ENCODE measurements at regions not wholly inside any gene's neighbourhood (a gene's known extent, or its start where the extent isn't known, plus 50 kb on each side); places are given as distances from the start of the nearest gene placed in this dataset.

- Histone ChIP-seq H3K36me3 (ENCODE audit: insufficient read depth, low read length) (no peaks in the 10 kb centered on the region), H3K4me3 (ENCODE audit: low read length) (no peak overlapping the region), H3K9me3 (ENCODE audit: control insufficient read depth in 1 of 2, insufficient read depth in 1 of 2, low read length in 2 of 2) (peaks cover 5 to 12% of the 10 kb centered on the region in 2 experiments), H3K27me3 (ENCODE audit: control insufficient read depth in 1 of 2, insufficient read depth in 2 of 2, low read length in 2 of 2) (no peaks in the 10 kb centered on the region), H3K4me1 (ENCODE audit: insufficient read depth, low read length) (no peaks in the 10 kb centered on the region), H3K27ac (ENCODE audit: low read depth in 1 of 2, low read length in 2 of 2) (no peak overlapping the region)
- no peak for DNase-seq
- Mint-ChIP-seq H3K4me1 (ENCODE audit: low read depth) (no peaks in the 10 kb centered on the region), H3K27me3 (peaks cover 5% of the 10 kb centered on the region), H3K9me3 (peaks cover 2% of the 10 kb centered on the region), H3K27ac (no peak overlapping the region), H3K36me3 (ENCODE audit: low read depth) (no peaks in the 10 kb centered on the region), H3K4me3 (no peak overlapping the region)
- POLR2A ChIA-PET, result no interaction called here
- CTCF ChIA-PET, result no interaction called here
- ATAC-seq (ENCODE audit: poor library complexity), result no peak
- TF ChIP-seq, protein P1, sequence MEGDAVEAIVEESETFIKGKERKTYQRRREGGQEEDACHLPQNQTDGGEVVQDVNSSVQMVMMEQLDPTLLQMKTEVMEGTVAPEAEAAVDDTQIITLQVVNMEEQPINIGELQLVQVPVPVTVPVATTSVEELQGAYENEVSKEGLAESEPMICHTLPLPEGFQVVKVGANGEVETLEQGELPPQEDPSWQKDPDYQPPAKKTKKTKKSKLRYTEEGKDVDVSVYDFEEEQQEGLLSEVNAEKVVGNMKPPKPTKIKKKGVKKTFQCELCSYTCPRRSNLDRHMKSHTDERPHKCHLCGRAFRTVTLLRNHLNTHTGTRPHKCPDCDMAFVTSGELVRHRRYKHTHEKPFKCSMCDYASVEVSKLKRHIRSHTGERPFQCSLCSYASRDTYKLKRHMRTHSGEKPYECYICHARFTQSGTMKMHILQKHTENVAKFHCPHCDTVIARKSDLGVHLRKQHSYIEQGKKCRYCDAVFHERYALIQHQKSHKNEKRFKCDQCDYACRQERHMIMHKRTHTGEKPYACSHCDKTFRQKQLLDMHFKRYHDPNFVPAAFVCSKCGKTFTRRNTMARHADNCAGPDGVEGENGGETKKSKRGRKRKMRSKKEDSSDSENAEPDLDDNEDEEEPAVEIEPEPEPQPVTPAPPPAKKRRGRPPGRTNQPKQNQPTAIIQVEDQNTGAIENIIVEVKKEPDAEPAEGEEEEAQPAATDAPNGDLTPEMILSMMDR (IDR thresholded peaks at IDR 0.05), result no peak
- intact Hi-C loops (cut with DNase I, micrococcal nuclease), result no loop called here
Measured at GRCh38 chr18:10232062-10232461, 222.4 kb upstream of the APCDD1 start.

DNA sequence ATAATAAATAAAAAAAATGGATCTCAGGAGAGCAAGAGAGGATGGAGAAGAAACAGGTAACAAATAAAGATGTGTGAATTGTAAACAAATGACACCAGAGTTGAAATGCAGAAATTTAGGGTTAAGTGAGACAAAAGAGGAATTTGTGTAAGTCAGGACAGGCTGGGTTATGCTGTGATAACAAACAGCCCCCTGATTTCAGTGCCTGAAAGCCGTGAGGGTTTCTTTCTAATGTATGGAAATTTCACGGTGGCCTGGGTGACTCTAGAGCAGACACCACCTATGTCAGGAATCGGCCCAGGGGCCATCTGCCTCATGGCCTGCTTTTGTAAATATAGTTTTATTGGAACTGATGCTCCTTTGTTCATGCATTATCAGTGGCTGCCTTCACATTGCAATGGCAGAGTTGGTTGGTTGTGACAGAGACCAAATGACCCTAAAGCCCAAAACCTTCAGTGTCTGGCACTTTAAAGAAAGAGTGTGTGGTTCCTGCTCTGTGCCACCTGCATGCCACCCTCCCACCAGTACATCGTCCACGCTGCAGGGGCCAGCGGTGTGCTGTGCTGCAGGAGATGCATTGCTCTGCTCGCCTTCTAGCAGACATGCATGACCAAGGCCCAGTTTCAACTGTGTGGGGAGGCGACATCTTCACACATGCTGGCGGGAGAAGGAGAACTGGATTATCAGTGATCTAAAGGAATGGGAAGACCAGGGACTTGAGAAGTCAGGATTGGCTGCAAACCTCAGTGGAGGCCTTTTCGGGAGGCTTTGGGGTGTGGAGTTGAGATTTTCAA is 221.2 kb upstream of the APCDD1 start:
- ATAC-seq (ENCODE audit: poor library complexity) (no peak), DNase-seq (no peak)
- Mint-ChIP-seq H3K4me3 (no peak overlapping the region), H3K9me3 (peaks cover 2% of the 10 kb centered on the region), H3K36me3 (ENCODE audit: low read depth) (no peaks in the 10 kb centered on the region), H3K27me3 (peaks cover 5% of the 10 kb centered on the region), H3K4me1 (ENCODE audit: low read depth) (no peaks in the 10 kb centered on the region), H3K27ac (no peak overlapping the region)
- ChIA-PET CTCF (no interaction called here), POLR2A (no interaction called here)
- H3K9me3 ChIP-seq (ENCODE audit: control insufficient read depth in 1 of 2, insufficient read depth in 1 of 2, low read length in 2 of 2), result peaks cover 5 to 12% of the 10 kb centered on the region in 2 experiments
- intact Hi-C loops (cut with DNase I, micrococcal nuclease), result no loop called here
- H3K27me3 ChIP-seq (ENCODE audit: control insufficient read depth in 1 of 2, insufficient read depth in 2 of 2, low read length in 2 of 2), result no peaks in the 10 kb centered on the region
- TF ChIP-seq, protein P1 (IDR thresholded peaks at IDR 0.05), result no peak
- H3K4me1 ChIP-seq (ENCODE audit: insufficient read depth, low read length), result no peaks in the 10 kb centered on the region
- H3K36me3 ChIP-seq (ENCODE audit: insufficient read depth, low read length), result no peaks in the 10 kb centered on the region
- no peak overlapping the region for H3K4me3 ChIP-seq (ENCODE audit: low read length)
- H3K27ac ChIP-seq (ENCODE audit: low read depth in 1 of 2, low read length in 2 of 2), result no peak overlapping the region

DNA sequence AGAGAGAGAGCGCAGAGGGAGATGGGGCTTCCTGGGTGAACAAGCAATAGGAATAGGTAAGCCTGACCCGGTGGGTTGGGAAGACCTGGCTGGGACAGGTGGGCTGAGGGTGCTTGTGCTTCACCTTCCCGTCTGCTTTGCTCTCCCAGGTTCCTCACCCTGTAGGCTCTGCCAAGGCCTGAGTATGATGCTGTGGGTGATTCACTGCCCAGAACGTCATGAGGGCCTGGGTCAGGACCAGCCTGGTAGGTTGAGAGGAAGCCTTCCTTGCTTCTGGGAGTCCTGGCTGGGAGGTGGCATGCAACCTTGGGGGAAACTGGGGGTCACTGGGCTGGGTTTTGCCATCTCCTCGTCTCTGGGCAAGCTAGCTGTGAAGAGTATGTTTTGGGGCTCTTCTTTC is 220.2 kb upstream of the APCDD1 start:
- H3K27ac Mint-ChIP-seq, result no peak overlapping the region
- no peak overlapping the region for H3K4me3 ChIP-seq (ENCODE audit: low read length)
- ChIA-PET CTCF (no interaction called here), POLR2A (no interaction called here)
- H3K27ac ChIP-seq (ENCODE audit: low read depth in 1 of 2, low read length in 2 of 2), result no peak overlapping the region
- no peaks in the 10 kb centered on the region for H3K36me3 ChIP-seq (ENCODE audit: insufficient read depth, low read length)
- no peaks in the 10 kb centered on the region for H3K4me1 ChIP-seq (ENCODE audit: insufficient read depth, low read length)
- ATAC-seq (ENCODE audit: poor library complexity) (no peak), DNase-seq (no peak)
- no peaks in the 10 kb centered on the region for H3K36me3 Mint-ChIP-seq (ENCODE audit: low read depth)
- TF ChIP-seq, protein P1 (IDR thresholded peaks at IDR 0.05), result no peak
- intact Hi-C loops (cut with DNase I, micrococcal nuclease), result no loop called here
- H3K4me1 Mint-ChIP-seq (ENCODE audit: low read depth), result no peaks in the 10 kb centered on the region
- peaks cover 5 to 12% of the 10 kb centered on the region in 2 experiments for H3K9me3 ChIP-seq (ENCODE audit: control insufficient read depth in 1 of 2, insufficient read depth in 1 of 2, low read length in 2 of 2)
- H3K27me3 ChIP-seq (ENCODE audit: control insufficient read depth in 1 of 2, insufficient read depth in 2 of 2, low read length in 2 of 2), result no peaks in the 10 kb centered on the region
- H3K9me3 Mint-ChIP-seq, result peaks cover 2% of the 10 kb centered on the region
- no peak overlapping the region for H3K4me3 Mint-ChIP-seq
- peaks cover 5% of the 10 kb centered on the region for H3K27me3 Mint-ChIP-seq
